NCI-H69 (cell line): ENCODE measurements at regions not wholly inside any gene's neighbourhood (a gene's known extent, or its start where the extent isn't known, plus 50 kb on each side); places are given as distances from the start of the nearest gene placed in this dataset.
"Not testable (repeated sequence)": the region's sequence is repeated elsewhere in the genome, so short reads cannot be mapped to it uniquely, and the experiment has no call there.

Experiments used
- DNase-seq: peaks from one replicate; lab custom pipeline; 2025; lab: John Stamatoyannopoulos, UW

DNA sequence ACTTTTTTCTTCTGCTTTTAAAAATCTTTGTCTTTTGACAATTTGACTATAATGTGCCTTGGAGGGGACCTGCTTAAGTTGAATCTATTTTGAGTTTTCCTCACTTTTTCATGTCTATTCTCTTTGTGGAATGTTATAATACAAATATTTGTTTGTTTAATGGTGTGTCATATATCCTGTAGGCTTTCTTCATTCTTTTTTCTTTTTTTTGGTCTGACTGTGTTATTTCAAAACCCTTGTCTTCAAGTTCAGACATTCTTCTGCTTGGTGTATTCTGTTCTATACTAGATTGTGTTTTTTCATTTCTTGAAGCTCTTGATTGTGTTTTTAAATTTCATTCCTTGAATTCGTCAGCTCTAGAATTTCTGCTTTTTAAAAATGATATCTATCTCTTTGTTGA, 228.2 kb downstream of the STK31 start:
- DNase-seq = no peak

DNA sequence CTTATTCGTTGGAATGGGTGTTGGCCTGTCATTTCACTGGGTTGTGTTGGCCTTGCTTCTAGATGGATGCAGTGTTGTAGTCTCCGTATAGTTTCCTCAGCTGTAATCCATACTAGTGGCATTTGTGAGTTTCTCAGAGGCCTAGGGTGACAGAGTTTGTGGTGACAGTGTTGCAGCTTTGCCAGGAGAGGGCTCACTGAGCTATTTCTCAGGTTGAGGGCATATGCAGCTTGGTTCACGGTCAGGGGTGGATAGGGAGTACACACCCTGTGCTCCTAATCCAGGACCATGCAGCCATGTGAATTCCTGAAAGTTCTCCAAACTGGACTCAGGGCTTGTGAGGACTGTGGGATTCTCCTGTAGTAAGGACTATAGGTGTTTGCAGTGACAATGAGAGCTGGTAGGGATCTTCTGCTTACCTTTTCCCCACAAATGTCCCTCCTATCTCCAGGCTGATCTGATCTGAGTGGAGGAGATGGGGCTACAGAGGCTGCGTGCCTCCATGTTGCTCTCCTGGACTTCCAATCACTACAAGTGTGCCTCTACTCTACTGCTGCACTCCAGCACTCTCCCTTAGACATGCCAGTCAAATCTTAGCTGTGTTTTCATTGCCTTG, 229.0 kb downstream of the STK31 start:
- peak; percentile 79 for DNase-seq

DNA sequence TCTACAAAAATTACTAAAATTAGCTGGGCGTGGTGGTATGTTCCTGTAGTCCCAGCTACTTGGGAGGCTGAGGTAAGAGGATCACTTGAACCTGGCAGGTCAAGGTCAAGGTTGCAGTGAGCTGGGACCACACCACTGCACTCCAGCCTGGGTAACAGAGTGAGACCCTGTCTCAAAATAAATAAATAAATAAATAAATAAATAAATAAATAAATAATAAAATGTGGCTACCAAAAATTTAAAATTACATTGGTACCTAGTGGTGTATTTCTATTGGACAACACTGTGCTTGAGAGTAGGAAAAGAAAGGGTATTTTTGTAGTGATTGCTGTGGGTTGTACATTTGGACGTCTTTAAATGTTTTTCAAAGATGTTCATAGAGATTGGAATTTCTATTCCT, 229.7 kb downstream of the STK31 start:
- not testable (repeated sequence) for DNase-seq

DNA sequence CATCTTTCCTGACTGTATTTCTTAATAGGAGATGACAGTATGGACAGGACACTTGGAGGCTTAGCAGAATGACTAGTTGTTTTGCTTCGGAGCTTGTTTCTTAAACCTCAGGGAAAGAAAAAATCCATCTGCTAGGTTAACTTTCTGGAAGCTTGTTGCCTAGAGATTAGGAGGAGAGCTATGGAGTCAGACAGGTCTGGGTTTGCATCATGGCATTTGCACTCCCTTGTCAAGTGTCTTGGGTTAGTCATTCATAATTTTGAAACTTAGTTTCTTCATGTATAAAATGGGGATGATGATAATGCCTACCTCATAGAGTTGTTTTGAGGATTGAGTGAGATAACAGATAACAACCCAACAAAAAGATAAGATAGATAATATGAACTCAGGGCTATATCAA, 231.5 kb downstream of the STK31 start:
- no peak for DNase-seq

DNA sequence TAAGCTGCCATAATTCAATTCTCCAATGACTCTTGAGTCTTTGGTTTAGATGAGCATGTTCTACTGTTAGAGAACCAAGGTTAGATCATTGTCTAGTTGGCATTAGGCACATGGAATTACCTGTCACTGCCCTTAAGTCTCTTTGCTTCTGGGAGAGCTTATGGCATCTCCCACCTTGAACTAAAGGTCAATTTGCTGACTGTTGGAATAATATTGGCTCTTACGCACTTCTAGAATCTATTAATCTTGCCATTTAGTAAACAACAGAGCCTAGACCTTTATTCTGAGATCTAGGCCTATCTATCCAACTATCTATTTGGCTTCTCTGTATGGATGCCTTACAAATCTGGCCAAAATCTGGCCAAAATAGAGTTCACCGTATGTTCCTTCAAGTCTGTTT, 232.0 kb downstream of the STK31 start:
- DNase-seq = no peak

DNA sequence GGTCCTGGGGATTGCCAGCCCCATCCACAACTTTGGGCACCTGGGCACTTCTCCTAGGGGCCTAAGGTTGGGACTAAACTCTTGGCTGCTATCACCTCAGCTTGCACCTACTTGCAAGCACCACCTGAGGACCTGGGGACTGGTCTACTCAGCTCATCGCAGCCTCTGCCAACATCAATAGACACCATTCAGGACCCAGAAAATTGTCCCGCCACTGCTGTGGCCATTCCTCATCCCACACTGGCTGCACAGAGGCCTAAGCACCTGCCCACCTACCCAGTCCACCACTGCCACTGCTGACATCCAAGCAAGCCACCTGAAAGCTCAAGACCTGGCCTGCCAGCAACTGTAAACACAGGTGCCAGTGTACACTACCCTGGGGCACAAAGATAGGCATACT, 234.1 kb downstream of the STK31 start:
- no peak for DNase-seq

DNA sequence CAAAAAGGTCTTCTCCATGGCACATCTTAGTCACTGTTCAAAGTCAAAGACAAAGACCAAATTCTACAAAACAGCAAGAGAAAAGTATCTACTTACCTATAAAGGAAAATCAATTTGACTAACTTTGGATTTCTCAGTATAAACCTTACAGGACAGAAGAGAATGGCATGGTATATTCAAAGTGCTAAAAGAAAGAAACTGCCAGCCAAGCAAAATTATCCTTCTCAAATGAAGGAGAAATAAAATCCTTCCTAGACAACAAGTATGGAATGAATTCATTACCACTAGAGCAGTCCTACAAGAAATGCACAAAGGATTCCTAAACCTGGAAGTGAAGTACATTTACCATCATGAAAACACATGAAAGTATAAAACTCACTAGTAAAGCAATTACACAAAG, 235.5 kb downstream of the STK31 start:
- no peak for DNase-seq

DNA sequence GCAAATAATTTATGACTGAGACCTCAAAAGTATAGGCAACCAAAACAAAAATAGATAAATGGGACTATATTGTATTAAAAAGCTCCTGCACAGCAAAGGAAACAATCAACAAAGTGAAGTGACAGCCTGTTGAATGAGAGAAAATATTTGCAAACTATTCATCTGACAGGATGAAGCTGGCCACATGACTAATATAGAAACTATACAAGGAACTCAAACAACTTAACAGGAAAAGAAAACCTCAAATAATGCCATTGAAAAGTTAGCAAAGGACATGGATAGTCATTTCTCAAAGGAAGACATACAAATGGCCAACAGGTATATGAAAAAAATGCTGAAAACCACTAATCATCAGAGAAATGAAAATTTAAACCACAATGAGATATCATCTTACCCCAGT, 245.1 kb downstream of the STK31 start:
- DNase-seq = no peak

DNA sequence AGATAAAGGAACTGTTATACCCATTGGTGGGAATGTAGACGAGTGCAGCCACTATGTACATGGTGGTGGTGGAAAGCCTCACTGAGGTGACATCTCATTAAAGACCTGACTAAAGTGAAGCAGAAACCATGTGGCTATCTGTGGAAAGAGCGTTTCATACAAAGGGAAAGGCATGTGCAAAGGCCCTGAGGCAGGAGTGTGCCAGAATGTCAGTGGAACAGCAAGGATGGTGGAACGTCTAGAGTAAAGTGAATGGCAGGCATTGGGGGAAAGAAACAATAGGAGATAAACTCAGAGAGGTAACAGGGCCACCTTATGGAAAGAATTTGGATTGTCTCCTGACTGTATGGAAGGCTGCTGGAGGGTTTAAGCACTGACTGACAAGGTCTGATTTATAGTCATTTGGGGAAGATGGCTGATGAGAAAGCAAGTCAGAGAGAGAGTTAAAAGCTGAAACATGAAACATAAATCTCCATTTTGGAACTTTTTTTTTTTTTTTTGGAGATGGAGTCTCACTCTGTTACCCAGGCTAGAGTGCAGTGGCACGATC, 245.7 kb downstream of the STK31 start:
- DNase-seq = no peak

DNA sequence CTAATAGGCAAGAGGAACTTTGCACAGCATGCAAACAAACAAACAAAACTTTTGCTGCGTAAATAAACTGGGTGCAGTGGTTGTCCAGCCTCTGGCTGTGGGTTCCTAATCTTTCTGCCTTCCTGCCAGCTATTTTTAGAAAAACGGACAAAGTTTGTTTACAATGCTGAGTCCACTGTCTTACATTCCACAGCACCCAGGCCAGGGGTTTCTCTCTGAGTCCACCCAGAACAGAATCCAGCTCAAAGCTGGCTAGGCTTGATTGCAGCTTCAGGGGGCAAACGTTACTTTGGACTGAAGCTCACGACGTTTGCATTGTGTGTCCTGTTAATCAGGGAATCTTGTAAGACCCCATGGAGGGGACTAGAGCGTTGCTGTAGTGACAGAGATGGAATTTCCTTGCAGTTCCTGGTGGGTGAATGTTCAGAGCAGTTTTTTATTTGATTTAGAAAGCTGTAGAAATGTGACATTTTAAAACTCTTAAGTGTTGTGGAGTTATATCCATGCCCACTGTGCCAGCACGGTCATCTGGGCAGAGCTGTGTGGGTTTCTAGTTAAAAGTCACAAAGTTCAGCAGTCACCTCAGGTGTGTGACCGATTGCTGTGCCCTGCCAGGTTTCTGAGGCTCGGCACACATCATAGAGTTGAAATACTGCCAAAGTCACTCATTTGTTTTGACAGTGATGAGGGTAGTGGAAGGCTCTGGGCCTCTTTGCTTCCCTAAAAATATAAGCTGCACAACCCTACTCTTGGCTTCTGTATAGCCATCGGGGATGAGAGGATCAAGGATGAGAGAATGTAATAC, 247.0 kb downstream of the STK31 start:
- no peak for DNase-seq

DNA sequence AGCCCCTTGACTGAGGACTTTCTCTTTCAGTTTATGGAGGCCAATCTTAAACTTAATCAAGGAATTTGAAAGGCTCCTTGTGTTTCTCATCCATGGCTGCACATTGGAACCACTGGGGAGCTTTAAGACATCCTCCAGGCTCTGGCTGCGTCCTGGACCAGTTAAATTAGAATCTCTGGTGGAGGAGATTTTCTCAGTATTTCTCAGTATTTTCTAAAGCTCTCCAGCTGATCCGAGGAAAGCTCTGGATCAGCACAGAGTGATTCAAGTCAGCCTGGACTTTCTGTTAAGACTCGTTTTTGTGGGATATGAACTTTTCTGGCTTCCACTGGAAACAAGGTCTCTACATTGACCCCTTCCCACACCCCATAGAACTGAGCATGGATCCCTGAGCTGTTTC, 249.8 kb downstream of the STK31 start:
- DNase-seq = no peak

DNA sequence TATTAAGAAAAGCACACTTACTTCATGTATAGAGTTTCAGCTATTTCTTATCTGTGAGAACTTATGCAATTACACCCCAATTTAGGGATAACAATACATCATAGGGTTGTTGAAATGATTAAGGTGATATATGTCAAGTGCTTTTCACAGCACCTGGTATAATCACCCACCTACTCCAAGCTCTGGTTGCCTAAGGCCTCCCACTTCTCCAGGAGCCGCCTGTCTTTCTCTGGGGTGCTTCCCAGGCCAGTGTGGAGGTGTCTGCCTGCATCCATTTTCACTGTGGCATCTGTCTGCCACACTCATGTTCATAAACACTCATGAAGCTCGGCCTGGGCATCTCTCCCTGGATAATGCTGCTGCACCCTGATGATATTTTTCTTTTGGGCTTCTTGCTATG, 250.3 kb downstream of the STK31 start:
- no peak for DNase-seq

DNA sequence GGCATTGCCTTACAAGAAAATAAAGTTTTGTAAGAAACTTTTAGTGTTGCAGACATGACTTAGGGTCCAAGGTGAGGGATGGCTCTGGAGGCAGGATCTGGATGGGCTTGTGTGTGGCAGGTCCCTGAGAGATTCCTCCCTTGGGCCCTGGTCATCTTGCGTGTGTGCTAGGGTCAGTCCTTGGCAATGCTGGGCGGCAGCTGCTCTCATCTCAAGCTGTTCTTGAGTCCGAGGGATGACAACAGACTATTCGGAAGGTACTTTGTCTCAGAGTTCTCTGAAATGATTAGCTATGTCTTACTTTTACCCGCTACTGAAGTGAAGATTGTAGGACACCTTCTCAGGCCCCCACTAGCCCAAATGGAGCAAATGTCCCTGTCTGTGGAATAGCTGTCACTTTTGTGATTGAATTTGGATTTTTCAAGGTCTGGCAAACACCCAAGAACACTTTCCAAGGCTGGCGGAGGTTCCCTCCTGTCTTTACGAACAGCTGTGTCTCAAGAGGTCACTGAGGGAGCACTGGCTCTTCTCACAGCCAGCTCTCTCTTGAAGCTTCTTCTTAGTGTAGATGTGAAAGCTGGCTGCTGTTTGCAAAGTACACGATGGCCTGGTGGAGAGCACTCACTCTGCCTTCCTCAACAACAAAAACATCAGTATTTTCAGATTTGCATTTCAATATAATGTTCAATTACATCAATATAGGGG, 253.6 kb downstream of the STK31 start:
- peak; percentile 44 for DNase-seq

DNA sequence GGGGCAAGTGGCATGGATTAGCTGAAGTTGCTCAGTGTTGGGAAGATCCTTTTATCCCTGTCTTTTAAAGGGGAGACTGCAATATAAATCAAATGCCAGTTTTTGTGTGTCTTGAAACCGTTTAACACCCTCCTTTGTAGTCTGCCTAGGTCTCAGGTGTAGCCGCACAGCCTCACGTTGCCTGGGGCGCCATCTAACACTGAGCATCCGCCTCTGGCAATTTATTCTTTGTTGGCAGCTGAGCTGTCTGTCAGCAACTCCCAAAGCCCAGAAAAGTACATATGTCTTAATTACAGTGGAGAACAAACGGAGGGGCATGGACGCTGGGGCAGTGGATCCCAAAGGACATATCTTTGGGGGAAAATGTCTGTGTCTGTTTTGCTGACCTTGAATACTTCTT, 254.7 kb downstream of the STK31 start:
- peak; percentile 97 for DNase-seq

DNA sequence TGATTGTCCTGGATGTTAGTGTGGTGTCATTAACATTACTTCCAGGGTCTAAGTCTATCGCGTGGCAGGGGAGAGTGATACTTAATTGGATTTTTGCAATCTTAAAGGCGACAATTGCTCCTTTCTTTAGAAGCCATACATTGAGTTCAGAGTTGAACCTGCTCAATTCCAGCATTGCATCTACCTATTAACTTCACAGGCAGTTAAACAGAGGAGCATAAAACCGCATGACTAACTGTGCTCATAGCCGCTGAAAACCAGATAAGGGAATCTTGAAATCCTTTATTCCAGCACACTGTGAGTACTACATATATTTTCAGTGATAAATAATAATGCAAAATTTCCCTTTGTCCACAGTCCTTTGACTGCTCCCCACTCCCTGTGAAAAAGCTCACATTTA, 255.3 kb downstream of the STK31 start:
- DNase-seq = peak; percentile 67

DNA sequence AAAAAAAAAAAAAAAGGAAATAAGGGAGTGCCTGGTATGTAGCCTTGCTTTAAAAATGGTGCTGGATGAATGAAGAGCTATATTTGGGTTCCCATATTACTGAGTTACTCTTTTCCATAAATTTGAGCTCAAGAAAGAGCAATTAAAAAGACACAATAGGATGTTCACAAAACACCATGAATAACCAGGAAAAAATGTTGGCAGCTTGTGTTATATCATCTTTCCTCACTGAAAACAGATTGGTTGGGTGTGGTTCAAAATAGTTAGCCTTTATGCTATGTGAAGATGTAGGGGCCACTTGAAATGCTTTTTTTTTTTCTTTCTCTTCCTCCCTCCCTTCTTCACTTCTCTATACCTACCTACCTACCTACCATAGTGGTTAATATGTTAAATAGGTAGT, 256.9 kb downstream of the STK31 start:
- peak; percentile 56 for DNase-seq

DNA sequence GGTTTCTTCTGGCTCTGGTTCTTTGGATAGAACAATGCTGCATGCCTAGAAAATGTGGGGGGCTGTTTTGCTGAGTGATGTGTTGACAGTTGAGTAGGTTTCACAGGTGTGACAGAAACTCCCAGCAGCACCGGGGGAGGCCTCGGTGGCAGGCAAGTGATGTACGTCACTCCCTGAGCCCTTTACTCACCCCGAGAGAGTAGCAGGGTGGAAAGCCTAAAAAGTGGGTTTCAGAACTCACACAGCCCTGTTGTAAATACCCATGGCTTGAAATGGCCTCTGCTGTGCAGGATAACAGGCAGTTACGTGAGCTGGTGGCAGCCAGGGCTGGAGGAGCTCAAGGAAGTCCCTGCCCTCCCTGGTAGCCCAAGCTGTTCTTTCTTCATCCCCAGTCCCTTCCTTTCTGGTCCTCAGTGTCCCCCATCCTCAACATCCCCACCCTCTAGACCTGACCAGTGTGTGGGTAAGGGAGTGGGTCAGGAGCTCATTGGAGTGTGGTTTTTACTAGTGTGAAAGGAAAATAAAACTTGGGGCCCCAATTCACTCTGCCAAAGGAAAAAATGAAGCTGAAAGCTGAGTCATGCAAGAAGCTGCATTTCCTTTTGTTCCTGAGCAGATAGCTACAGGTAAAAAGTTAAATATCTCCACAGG, 258.1 kb downstream of the STK31 start:
- DNase-seq = peak; percentile 77

DNA sequence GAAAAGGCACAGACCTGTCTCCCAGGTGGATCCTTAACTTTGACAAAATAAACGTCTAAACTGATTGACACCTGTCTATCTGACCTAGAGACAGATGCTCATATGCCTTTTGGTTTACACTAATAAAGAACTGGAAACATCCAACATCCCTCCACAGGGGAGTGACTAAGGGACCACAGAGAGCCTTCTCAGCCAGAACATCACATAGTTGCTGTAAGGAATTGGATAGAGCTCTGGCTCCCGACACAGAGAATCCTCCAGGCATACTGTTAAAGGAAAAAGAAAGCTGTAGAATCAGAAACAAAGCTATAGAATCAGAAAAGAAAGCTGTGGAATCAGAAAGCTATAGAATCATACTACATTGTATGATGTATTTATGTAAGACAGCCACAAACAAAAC, 258.8 kb downstream of the STK31 start:
- peak; percentile 41 for DNase-seq

DNA sequence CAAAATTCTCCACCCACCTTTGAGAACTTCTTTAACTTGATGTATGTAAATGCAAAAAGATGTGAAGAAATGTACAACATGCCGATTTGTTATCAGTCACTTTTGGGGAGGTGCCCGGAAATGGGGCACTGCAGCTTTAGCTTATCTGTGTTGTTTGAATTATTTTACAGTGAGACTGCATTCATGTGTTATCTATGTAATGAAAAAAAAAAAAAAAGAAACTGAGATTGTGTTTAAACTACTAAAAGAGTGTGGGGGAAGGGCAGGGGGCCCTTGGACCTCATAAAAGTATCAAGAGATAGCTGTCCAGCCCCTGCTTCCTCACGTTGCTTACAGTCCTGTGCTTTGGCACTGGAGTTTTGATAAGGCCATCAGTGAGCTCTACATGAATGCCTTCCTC, 259.4 kb downstream of the STK31 start:
- no peak for DNase-seq

DNA sequence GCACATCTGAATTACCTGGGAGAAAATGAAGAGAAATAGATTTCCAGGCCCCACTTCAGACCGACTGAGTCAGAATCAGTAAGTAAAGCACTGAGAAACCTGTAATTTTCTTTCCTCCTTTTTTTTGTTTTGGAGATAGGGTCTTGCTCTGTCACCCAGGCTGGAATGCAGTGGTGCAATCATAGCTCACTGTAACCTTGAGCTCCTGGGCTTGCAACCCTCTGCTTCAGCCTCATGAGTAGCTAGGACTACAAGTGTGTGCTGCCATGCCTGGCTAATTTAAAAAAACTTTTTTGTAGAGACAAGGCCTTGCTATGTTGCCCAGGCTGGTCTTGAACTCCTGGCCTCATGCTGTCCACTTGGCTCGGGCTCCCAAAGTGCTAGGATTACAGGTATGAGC, 260.2 kb downstream of the STK31 start:
- no peak for DNase-seq

DNA sequence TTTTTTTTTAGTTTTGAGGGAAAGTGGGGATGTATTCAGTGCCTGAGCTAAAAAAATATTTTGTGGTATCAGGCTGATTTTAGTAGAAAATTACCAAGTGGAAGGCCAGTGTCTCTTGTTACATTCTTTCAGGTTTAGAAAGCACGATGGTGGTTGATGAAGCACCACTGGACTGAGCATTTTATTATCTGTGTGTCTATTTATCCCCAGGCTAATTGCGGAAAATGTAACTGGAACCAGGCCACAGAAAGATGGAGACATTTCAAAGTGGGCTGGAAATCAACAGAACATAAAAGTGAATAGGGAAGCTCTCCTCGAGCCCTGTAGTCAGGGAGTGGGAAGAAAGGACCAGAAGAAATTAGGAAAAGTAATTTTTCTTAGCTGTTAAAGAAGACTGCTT, 261.0 kb downstream of the STK31 start:
- DNase-seq = no peak

DNA sequence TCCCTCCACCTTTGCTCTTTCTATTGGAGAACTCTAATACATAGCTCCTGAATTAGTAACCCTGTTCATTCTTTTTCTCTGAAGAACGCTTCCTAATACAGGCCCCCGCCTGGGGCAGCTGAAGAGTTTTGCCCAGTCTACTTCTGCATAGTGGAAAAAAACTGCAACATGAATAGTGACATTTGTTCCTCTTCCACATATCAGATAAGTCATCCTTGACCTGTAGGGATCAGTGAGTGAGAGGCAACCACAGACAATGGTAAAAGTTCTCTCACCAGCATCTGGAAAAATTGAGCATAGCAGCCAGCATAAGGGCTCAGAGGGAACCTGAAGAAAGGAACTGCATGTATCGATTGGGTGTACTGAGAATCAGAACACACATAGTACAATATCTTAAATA, 262.0 kb downstream of the STK31 start:
- DNase-seq = no peak

DNA sequence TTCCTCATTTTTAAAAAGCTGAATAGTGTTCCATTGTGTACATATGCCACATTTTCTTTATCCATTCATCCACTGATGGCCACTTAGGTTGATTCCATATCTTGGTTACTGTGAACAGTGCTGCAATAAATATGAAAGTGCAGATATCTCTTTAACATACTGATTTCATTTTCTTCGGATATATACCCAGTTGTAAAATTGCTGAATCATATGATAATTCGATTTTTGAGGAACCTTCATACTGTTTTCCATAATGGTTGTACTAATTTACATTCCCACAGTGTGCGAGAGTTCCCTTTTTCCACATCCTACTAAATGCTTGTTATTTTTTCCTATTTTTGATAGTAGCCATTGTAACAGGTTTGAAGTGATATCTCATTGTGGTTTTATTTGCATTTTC, 263.2 kb downstream of the STK31 start:
- DNase-seq = no peak
